Activated T-helper 17 cell treated with anti-CD3 and anti-CD28 coated beads, Interleukin-2, amount 50 U/mL, for 72 hours (primary cell): ENCODE measurements at regions not wholly inside any gene's neighbourhood (a gene's known extent, or its start where the extent isn't known, plus 50 kb on each side); places are given as distances from the start of the nearest gene placed in this dataset.
"Not testable (repeated sequence)": the region's sequence is repeated elsewhere in the genome, so short reads cannot be mapped to it uniquely, and the experiment has no call there.

ENCODE experiments used
- ATAC-seq: fragments of 150-1000 bp; cut with Tn5 transposase; replicated peaks from 2 replicates; pipeline ENCODE4 v1.10.0; 2021; ENCODE audit warnings: mild to moderate bottlenecking, moderate library complexity
- H3K27ac Mint-ChIP-seq: one replicate; pipeline ENCODE4 v1.8.0; 2022; ENCODE audit warnings: mixed read lengths
- H3K27me3 Mint-ChIP-seq: one replicate; pipeline ENCODE4 v1.8.0; 2022; ENCODE audit warnings: mixed read lengths
- H3K36me3 Mint-ChIP-seq: one replicate; pipeline ENCODE4 v1.8.0; 2022; ENCODE audit warnings: low read depth, mild to moderate bottlenecking, mixed read lengths
- H3K4me1 Mint-ChIP-seq: one replicate; pipeline ENCODE4 v1.8.0; 2022; ENCODE audit warnings: mixed read lengths
- H3K4me3 Mint-ChIP-seq: one replicate; pipeline ENCODE4 v1.8.0; 2022; ENCODE audit warnings: mild to moderate bottlenecking, mixed read lengths
- H3K9me3 Mint-ChIP-seq: one replicate; pipeline ENCODE4 v1.8.0; 2022; ENCODE audit warnings: mixed read lengths

- not testable (repeated sequence) for H3K4me1 Mint-ChIP-seq, H3K27me3 Mint-ChIP-seq, H3K4me3 Mint-ChIP-seq, H3K9me3 Mint-ChIP-seq, ATAC-seq, H3K36me3 Mint-ChIP-seq, H3K27ac Mint-ChIP-seq
Observed at GRCh38 chr13:86253497-86253896, 454.3 kb upstream of the SLITRK6 start.

DNA sequence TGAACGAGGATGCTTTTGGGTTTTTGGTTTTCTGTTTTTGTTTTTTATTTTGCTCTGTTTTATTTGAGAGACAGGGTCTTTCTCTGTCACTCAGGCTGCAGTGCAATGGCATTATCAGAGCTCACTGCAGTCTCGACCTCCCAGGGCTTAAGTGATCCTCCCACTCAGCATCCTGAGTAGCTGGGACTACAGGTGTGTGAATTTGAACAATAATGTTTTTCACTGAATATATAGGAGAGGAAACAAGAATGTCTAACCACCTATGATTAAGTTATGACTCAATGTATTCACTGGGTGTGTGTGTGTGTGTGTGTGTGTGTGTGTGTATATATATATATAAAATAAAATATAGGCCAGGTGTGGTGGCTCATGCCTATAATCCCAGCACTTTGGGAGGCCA is 456.6 kb upstream of the SLITRK6 start:
- not testable (repeated sequence) for H3K4me3 Mint-ChIP-seq, ATAC-seq, H3K36me3 Mint-ChIP-seq, H3K4me1 Mint-ChIP-seq, H3K27me3 Mint-ChIP-seq, H3K27ac Mint-ChIP-seq, H3K9me3 Mint-ChIP-seq

DNA sequence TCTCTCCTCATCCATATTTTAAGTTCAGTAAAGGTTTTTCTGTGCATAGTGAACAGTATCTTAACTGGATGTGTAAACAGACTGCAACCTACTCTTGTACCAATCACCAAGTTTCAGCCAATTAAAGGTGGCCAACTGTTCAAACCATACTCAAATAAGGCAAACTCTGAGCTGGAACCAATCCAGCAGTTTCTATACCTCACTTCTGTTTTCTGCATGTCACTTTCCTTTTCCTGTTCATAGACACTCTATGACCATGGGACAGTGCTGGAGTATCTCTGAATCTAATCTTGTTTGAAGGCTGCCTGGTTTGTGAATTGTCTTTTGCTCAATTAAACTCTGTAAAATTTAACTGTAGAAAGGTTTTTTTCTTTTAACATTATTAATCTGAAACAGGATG is 470.3 kb upstream of the SLITRK6 start:
- no peak overlapping the region for H3K4me3 Mint-ChIP-seq
- no peaks in the 10 kb centered on the region for H3K9me3 Mint-ChIP-seq
- H3K36me3 Mint-ChIP-seq, result no peaks in the 10 kb centered on the region
- H3K27ac Mint-ChIP-seq, result no peak overlapping the region
- no peak for ATAC-seq
- H3K27me3 Mint-ChIP-seq, result no peaks in the 10 kb centered on the region
- H3K4me1 Mint-ChIP-seq, result no peaks in the 10 kb centered on the region

GRCh38 chr13:86282442-86282841 is 483.2 kb upstream of the SLITRK6 start:
- H3K4me1 Mint-ChIP-seq, result no peaks in the 10 kb centered on the region
- no peak overlapping the region for H3K27ac Mint-ChIP-seq
- peaks cover 9% of the 10 kb centered on the region for H3K9me3 Mint-ChIP-seq
- ATAC-seq, result peak; percentile 31
- H3K36me3 Mint-ChIP-seq, result no peaks in the 10 kb centered on the region
- H3K27me3 Mint-ChIP-seq, result no peaks in the 10 kb centered on the region
- H3K4me3 Mint-ChIP-seq, result no peak overlapping the region

DNA sequence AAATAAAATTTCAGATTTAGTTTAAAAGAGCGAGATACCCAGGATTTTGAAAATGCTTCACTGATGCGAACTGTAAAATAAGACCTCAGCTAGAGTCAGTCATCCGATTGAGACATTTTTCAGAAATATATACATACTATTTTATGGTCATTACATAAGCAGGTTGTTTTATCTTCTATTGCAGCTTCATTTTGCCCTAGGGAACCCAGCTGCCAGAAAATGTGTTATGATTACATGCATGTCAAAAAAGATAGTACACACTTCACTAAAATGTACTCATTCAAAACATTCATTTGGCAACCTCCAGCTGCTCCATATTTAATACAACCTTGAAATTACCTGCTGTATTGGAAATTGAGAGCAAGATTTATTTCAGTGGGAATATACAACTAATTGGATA is 483.8 kb upstream of the SLITRK6 start:
- ATAC-seq, result no peak
- Mint-ChIP-seq H3K36me3 (no peaks in the 10 kb centered on the region), H3K4me3 (no peak overlapping the region), H3K27me3 (no peaks in the 10 kb centered on the region), H3K9me3 (peaks cover 6% of the 10 kb centered on the region), H3K4me1 (no peaks in the 10 kb centered on the region), H3K27ac (no peak overlapping the region)

GRCh38 chr13:86298725-86299124 is 499.5 kb upstream of the SLITRK6 start:
- Mint-ChIP-seq H3K36me3 (no peaks in the 10 kb centered on the region), H3K27ac (no peak overlapping the region), H3K4me1 (no peaks in the 10 kb centered on the region), H3K27me3 (no peaks in the 10 kb centered on the region), H3K4me3 (no peak overlapping the region), H3K9me3 (peaks cover 3% of the 10 kb centered on the region)
- no peak for ATAC-seq

DNA sequence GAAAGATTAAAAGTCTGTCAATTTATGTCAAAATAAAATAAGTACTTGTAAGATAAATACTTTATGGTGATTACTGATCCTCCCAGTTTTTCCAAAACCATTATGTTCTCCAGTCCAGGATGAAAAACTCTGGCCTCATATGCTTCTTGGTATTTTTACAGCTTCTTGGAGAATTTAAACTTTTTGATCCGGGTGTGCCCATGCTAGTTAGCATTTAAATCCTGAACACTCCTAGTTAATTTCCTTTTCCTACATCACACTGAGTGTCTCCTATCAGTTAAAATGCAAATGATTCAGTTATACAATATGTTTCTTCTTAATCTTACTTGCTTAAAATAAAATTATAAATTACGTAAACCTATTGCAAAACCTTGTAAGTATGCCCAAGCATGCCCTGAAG is 499.9 kb upstream of the SLITRK6 start:
- no peaks in the 10 kb centered on the region for H3K36me3 Mint-ChIP-seq
- no peaks in the 10 kb centered on the region for H3K4me1 Mint-ChIP-seq
- H3K27me3 Mint-ChIP-seq, result no peaks in the 10 kb centered on the region
- ATAC-seq, result no peak
- no peak overlapping the region for H3K4me3 Mint-ChIP-seq
- no peak overlapping the region for H3K27ac Mint-ChIP-seq
- H3K9me3 Mint-ChIP-seq, result peaks cover 3% of the 10 kb centered on the region

DNA sequence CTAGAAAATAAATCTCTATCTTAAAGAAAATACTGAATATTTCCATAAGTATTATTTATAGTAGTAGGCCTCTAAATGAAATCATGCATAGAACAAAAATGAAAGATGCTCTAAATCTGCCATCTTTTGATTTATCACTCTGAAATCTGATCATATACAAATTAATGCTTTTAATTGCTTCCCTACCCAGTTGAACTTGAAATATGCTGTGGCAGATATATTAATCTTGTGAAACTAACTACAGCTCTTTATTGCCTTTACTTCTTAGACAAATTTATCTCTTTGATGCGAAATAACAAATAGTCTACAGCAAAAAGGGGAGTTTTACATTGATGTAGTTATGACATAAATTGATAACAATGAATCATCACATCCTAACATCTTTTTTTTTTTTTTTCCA is 510.7 kb upstream of the SLITRK6 start:
- H3K4me1 Mint-ChIP-seq, result no peaks in the 10 kb centered on the region
- no peaks in the 10 kb centered on the region for H3K9me3 Mint-ChIP-seq
- H3K4me3 Mint-ChIP-seq, result no peak overlapping the region
- ATAC-seq, result no peak
- H3K36me3 Mint-ChIP-seq, result no peaks in the 10 kb centered on the region
- no peak overlapping the region for H3K27ac Mint-ChIP-seq
- H3K27me3 Mint-ChIP-seq, result no peaks in the 10 kb centered on the region

GRCh38 chr13:86313421-86313820 is 514.2 kb upstream of the SLITRK6 start:
- Mint-ChIP-seq H3K36me3 (no peaks in the 10 kb centered on the region), H3K9me3 (peaks cover 7% of the 10 kb centered on the region)
- no peak for ATAC-seq

DNA sequence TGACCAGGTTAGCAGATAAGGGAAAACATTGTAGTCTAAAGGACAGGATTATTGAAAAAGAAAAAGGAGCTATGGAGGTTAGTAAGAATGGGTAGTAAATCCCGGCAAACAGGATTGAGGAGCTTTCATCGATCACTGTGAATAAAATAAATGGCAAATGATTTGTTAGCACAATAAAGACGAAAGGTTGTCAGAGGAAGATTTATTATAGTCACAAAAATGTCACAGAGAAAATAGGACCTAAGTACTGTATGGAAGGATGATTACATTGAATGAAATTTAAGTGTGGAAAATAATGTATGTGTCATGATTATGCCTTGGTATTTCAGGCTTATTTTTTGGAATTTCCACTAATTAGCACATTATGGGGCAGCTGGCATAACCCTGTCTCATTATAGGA is 519.2 kb upstream of the SLITRK6 start:
- Mint-ChIP-seq H3K9me3 (peaks cover 7% of the 10 kb centered on the region), H3K4me3 (no peak overlapping the region), H3K36me3 (no peaks in the 10 kb centered on the region), H3K27ac (no peak overlapping the region), H3K27me3 (no peaks in the 10 kb centered on the region), H3K4me1 (no peaks in the 10 kb centered on the region)
- no peak for ATAC-seq

More at GRCh38 chr13:86313421-86313820, 514.2 kb upstream of the SLITRK6 start:
- Mint-ChIP-seq H3K27ac (no peak overlapping the region), H3K4me1 (no peaks in the 10 kb centered on the region), H3K4me3 (no peak overlapping the region), H3K27me3 (no peaks in the 10 kb centered on the region)

DNA sequence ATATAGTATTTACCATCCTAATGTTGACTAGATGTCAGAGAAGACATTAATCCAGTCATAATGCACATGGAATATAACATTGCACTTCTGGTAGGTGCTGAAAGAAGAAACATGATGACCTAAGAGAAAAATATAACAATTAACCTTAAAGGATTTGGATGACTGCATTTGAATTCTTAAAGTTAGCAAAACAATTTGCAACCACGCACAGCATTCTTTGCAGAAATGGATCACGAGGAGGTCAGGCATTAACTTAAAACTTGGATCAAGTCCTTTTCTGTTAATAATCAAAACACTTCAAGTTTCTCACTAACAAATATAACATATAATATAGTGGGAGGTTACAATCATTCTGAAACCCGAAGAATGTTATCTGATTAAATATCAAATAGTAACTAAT is 525.0 kb upstream of the SLITRK6 start:
- Mint-ChIP-seq H3K36me3 (no peaks in the 10 kb centered on the region), H3K27me3 (no peaks in the 10 kb centered on the region), H3K27ac (no peak overlapping the region), H3K4me1 (no peaks in the 10 kb centered on the region), H3K4me3 (no peak overlapping the region), H3K9me3 (peaks cover 7% of the 10 kb centered on the region)
- ATAC-seq, result no peak

- ATAC-seq, result no peak
- Mint-ChIP-seq H3K4me3 (no peak overlapping the region), H3K9me3 (peaks cover 14% of the 10 kb centered on the region), H3K27me3 (no peaks in the 10 kb centered on the region), H3K4me1 (no peaks in the 10 kb centered on the region), H3K36me3 (no peaks in the 10 kb centered on the region), H3K27ac (no peak overlapping the region)
Observed at GRCh38 chr13:86355301-86355700, 556.1 kb upstream of the SLITRK6 start.

DNA sequence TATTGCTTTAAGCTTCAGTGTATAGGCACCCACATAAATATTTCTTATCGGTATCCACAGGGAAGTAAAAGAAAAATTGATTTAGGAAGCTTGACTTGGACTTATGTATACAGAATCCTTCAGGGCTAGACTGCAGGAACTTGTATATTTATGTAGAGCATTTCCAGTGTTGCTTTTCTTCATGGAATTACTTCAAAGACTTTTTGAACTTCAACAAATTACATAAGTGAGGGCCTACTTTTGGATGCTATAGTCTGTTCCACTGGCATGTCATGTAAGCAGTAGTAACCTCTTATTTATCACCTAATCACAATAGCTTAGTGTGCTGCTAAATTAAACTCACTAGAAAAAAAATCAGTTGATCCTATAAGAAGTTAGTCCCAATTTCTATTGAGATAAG is 557.9 kb upstream of the SLITRK6 start:
- Mint-ChIP-seq H3K4me1 (no peaks in the 10 kb centered on the region), H3K4me3 (no peak overlapping the region), H3K27me3 (no peaks in the 10 kb centered on the region), H3K36me3 (no peaks in the 10 kb centered on the region), H3K27ac (no peak overlapping the region), H3K9me3 (peaks cover 25% of the 10 kb centered on the region)
- ATAC-seq, result no peak

- H3K4me3 Mint-ChIP-seq, H3K27me3 Mint-ChIP-seq, ATAC-seq, H3K4me1 Mint-ChIP-seq, H3K36me3 Mint-ChIP-seq, H3K27ac Mint-ChIP-seq: not testable (repeated sequence)
- peaks cover 23% of the 10 kb centered on the region for H3K9me3 Mint-ChIP-seq
Observed at GRCh38 chr13:86363749-86364148, 564.5 kb upstream of the SLITRK6 start.

DNA sequence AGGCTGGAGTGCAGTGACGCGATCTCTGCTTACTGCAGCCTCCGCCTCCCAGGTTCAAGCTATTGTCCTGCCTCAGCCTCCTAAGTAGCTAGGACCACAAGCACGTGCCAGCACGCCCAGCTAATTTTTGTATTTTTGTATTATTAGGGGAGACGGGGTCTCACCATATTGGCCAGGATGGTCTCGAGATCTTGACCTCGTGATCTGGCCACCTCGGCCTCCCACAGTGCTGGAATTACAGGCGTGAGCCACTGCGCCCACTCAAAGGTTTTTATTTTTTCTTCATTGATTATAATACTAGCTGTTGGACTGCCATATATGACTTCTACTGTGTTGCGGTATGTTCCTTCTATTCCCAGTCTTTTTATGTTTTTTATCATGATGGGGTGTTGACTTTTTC is 569.7 kb upstream of the SLITRK6 start:
- ATAC-seq, result no peak
- no peak overlapping the region for H3K27ac Mint-ChIP-seq
- no peaks in the 10 kb centered on the region for H3K36me3 Mint-ChIP-seq
- no peaks in the 10 kb centered on the region for H3K27me3 Mint-ChIP-seq
- H3K4me1 Mint-ChIP-seq, result no peaks in the 10 kb centered on the region
- peaks cover 9% of the 10 kb centered on the region for H3K9me3 Mint-ChIP-seq
- no peak overlapping the region for H3K4me3 Mint-ChIP-seq

GRCh38 chr13:86377451-86377850 is 578.2 kb upstream of the SLITRK6 start:
- Mint-ChIP-seq H3K9me3 (peaks cover 8% of the 10 kb centered on the region), H3K27me3 (no peaks in the 10 kb centered on the region), H3K4me1 (no peaks in the 10 kb centered on the region), H3K27ac (no peak overlapping the region), H3K36me3 (no peaks in the 10 kb centered on the region), H3K4me3 (no peak overlapping the region)
- ATAC-seq, result no peak
